Keratinocyte (primary cell): ENCODE measurements at regions not wholly inside any gene's neighbourhood (a gene's known extent, or its start where the extent isn't known, plus 50 kb on each side); places are given as distances from the start of the nearest gene placed in this dataset.

ENCODE experiments used
- CTCF ChIP-seq, 3 experiments: IDR thresholded peaks in 1 of 3; conservative IDR thresholded peaks in 1 of 3; optimal IDR thresholded peaks in 1 of 3; 2 replicates in 2 of 3; 3 replicates in 1 of 3; pipeline versions ENCODE3 to v1.5.1; 2011; ENCODE audit warnings: low read length in 3 of 3, mild to moderate bottlenecking in 3 of 3, moderate library complexity in 2 of 3, control low read depth in 1 of 3, inconsistent platforms in 1 of 3; ENCODE audit not compliant: insufficient read depth in 2 of 3; ENCODE audit errors: extremely low read depth in 1 of 3
- EZH2 ChIP-seq: IDR thresholded peaks from one replicate; pipeline ENCODE4 v1.6.1; 2012; ENCODE audit warnings: inconsistent platforms, mild to moderate bottlenecking, low read length, moderate library complexity

GRCh38 chr12:114263056-114263805 is 142.7 kb downstream of the TBX5 start:
- TF ChIP-seq EZH2, result no peak
- no peak for TF ChIP-seq CTCF (optimal IDR thresholded peaks at IDR 0.05 in 1 of 3, IDR thresholded peaks at IDR 0.05 in 1 of 3, conservative IDR thresholded peaks at IDR 0.05 in 1 of 3; ENCODE audit: extremely low read depth in 1 of 3, insufficient read depth in 2 of 3, low read length in 3 of 3)
